ENCODE measurements at regions not wholly inside any gene's neighbourhood (a gene's known extent, or its start where the extent isn't known, plus 50 kb on each side); places are given as distances from the start of the nearest gene placed in this dataset.

- DNase-seq (ENCODE audit: low read depth in 4 of 6, low spot score in 6 of 6) = no peak
- 57% methylated on average over 1 of the region's 1 CpG for WGBS (ENCODE audit: insufficient coverage)
- no peaks in the 10 kb centered on the region for H3K36me3 ChIP-seq (ENCODE audit: control insufficient read depth, insufficient read depth, low read length)
- no peaks in the 10 kb centered on the region for H3K27me3 ChIP-seq (ENCODE audit: control insufficient read depth, insufficient read depth, low read length)
- H3K27ac ChIP-seq (ENCODE audit: low read depth, low read length) = no peak overlapping the region
- H3K4me1 ChIP-seq (ENCODE audit: control insufficient read depth, insufficient read depth, low read length) = no peaks in the 10 kb centered on the region
- no peak overlapping the region for H3K4me3 ChIP-seq (ENCODE audit: low read depth, low read length)
- H3K9me3 ChIP-seq (ENCODE audit: control insufficient read depth, insufficient read depth, low read length) = no peaks in the 10 kb centered on the region
These were observed 77.1 kb upstream of the ATP11B start for GRCh38 chr3:182716114-182716688.

- 79% methylated on average over 1 of the region's 2 CpGs for WGBS (ENCODE audit: insufficient coverage)
- no peaks in the 10 kb centered on the region for H3K27me3 ChIP-seq (ENCODE audit: control insufficient read depth, insufficient read depth, low read length)
- no peak overlapping the region for H3K4me3 ChIP-seq (ENCODE audit: low read depth, low read length)
- no peaks in the 10 kb centered on the region for H3K4me1 ChIP-seq (ENCODE audit: control insufficient read depth, insufficient read depth, low read length)
- no peaks in the 10 kb centered on the region for H3K36me3 ChIP-seq (ENCODE audit: control insufficient read depth, insufficient read depth, low read length)
- no peak overlapping the region for H3K27ac ChIP-seq (ENCODE audit: low read depth, low read length)
- DNase-seq (ENCODE audit: low read depth in 4 of 6, low spot score in 6 of 6) = no peak
- H3K9me3 ChIP-seq (ENCODE audit: control insufficient read depth, insufficient read depth, low read length) = no peaks in the 10 kb centered on the region
These were observed 76.1 kb upstream of the ATP11B start for GRCh38 chr3:182717216-182717615.

- Histone ChIP-seq H3K27ac (ENCODE audit: low read depth, low read length) (no peak overlapping the region), H3K9me3 (ENCODE audit: control insufficient read depth, insufficient read depth, low read length) (no peaks in the 10 kb centered on the region), H3K4me3 (ENCODE audit: low read depth, low read length) (no peak overlapping the region), H3K36me3 (ENCODE audit: control insufficient read depth, insufficient read depth, low read length) (no peaks in the 10 kb centered on the region), H3K27me3 (ENCODE audit: control insufficient read depth, insufficient read depth, low read length) (no peaks in the 10 kb centered on the region), H3K4me1 (ENCODE audit: control insufficient read depth, insufficient read depth, low read length) (peaks cover 10% of the 10 kb centered on the region)
- DNase-seq (ENCODE audit: low read depth in 4 of 6, low spot score in 6 of 6) = no peak
- 82% methylated on average over 6 of the region's 6 CpGs for WGBS (ENCODE audit: insufficient coverage)
These were observed 70.4 kb upstream of the ATP11B start for GRCh38 chr3:182722907-182723306.

- H3K9me3 ChIP-seq (ENCODE audit: control insufficient read depth, insufficient read depth, low read length) = no peaks in the 10 kb centered on the region
- H3K4me3 ChIP-seq (ENCODE audit: low read depth, low read length) = no peak overlapping the region
- H3K36me3 ChIP-seq (ENCODE audit: control insufficient read depth, insufficient read depth, low read length) = no peaks in the 10 kb centered on the region
- no peak for DNase-seq (ENCODE audit: low read depth in 4 of 6, low spot score in 6 of 6)
- 94% methylated on average over 3 of the region's 4 CpGs for WGBS (ENCODE audit: insufficient coverage)
- H3K27ac ChIP-seq (ENCODE audit: low read depth, low read length) = no peak overlapping the region
- peaks cover 10% of the 10 kb centered on the region for H3K4me1 ChIP-seq (ENCODE audit: control insufficient read depth, insufficient read depth, low read length)
- H3K27me3 ChIP-seq (ENCODE audit: control insufficient read depth, insufficient read depth, low read length) = no peaks in the 10 kb centered on the region
These were observed 69.7 kb upstream of the ATP11B start for GRCh38 chr3:182723596-182723995.

GRCh38 chr3:182725372-182726251, 67.7 kb upstream of the ATP11B start:
- peaks cover 10% of the 10 kb centered on the region for H3K4me1 ChIP-seq (ENCODE audit: control insufficient read depth, insufficient read depth, low read length)
- H3K36me3 ChIP-seq (ENCODE audit: control insufficient read depth, insufficient read depth, low read length) = no peaks in the 10 kb centered on the region
- peak overlapping the region; percentile 9 for H3K4me3 ChIP-seq (ENCODE audit: low read depth, low read length)
- 3% methylated on average over 13 of the region's 16 CpGs for WGBS (ENCODE audit: insufficient coverage)
- DNase-seq (ENCODE audit: low read depth in 4 of 6, low spot score in 6 of 6) = peak in 4 of 6 donors; percentile 15 to 86 (median 38)
- no peaks in the 10 kb centered on the region for H3K9me3 ChIP-seq (ENCODE audit: control insufficient read depth, insufficient read depth, low read length)
- no peaks in the 10 kb centered on the region for H3K27me3 ChIP-seq (ENCODE audit: control insufficient read depth, insufficient read depth, low read length)
- H3K27ac ChIP-seq (ENCODE audit: low read depth, low read length) = no peak overlapping the region

GRCh38 chr3:182726258-182727142, 66.8 kb upstream of the ATP11B start:
- DNase-seq (ENCODE audit: low read depth in 4 of 6, low spot score in 6 of 6) = no peak
- Histone ChIP-seq H3K4me1 (ENCODE audit: control insufficient read depth, insufficient read depth, low read length) (peaks cover 10% of the 10 kb centered on the region), H3K9me3 (ENCODE audit: control insufficient read depth, insufficient read depth, low read length) (no peaks in the 10 kb centered on the region), H3K4me3 (ENCODE audit: low read depth, low read length) (peak overlapping the region; percentile 9), H3K27me3 (ENCODE audit: control insufficient read depth, insufficient read depth, low read length) (no peaks in the 10 kb centered on the region), H3K36me3 (ENCODE audit: control insufficient read depth, insufficient read depth, low read length) (no peaks in the 10 kb centered on the region), H3K27ac (ENCODE audit: low read depth, low read length) (no peak overlapping the region)
- WGBS (ENCODE audit: insufficient coverage) = 51% methylated on average over 3 of the region's 10 CpGs

GRCh38 chr3:182728238-182728637, 65.1 kb upstream of the ATP11B start:
- H3K4me1 ChIP-seq (ENCODE audit: control insufficient read depth, insufficient read depth, low read length) = peaks cover 10% of the 10 kb centered on the region
- WGBS (ENCODE audit: insufficient coverage) = no CpG with 5 or more reads among the region's 3 CpGs
- no peak overlapping the region for H3K4me3 ChIP-seq (ENCODE audit: low read depth, low read length)
- H3K9me3 ChIP-seq (ENCODE audit: control insufficient read depth, insufficient read depth, low read length) = no peaks in the 10 kb centered on the region
- no peak overlapping the region for H3K27ac ChIP-seq (ENCODE audit: low read depth, low read length)
- H3K27me3 ChIP-seq (ENCODE audit: control insufficient read depth, insufficient read depth, low read length) = no peaks in the 10 kb centered on the region
- no peak for DNase-seq (ENCODE audit: low read depth in 4 of 6, low spot score in 6 of 6)
- no peaks in the 10 kb centered on the region for H3K36me3 ChIP-seq (ENCODE audit: control insufficient read depth, insufficient read depth, low read length)

GRCh38 chr3:182729903-182730674, 63.2 kb upstream of the ATP11B start:
- H3K4me1 ChIP-seq (ENCODE audit: control insufficient read depth, insufficient read depth, low read length) = peaks cover 10% of the 10 kb centered on the region
- DNase-seq (ENCODE audit: low read depth in 4 of 6, low spot score in 6 of 6) = no peak
- no peaks in the 10 kb centered on the region for H3K27me3 ChIP-seq (ENCODE audit: control insufficient read depth, insufficient read depth, low read length)
- H3K9me3 ChIP-seq (ENCODE audit: control insufficient read depth, insufficient read depth, low read length) = no peaks in the 10 kb centered on the region
- no peak overlapping the region for H3K4me3 ChIP-seq (ENCODE audit: low read depth, low read length)
- no peaks in the 10 kb centered on the region for H3K36me3 ChIP-seq (ENCODE audit: control insufficient read depth, insufficient read depth, low read length)
- no peak overlapping the region for H3K27ac ChIP-seq (ENCODE audit: low read depth, low read length)
- 84% methylated on average over 10 of the region's 19 CpGs for WGBS (ENCODE audit: insufficient coverage)

GRCh38 chr3:182730675-182731042, 62.6 kb upstream of the ATP11B start:
- Histone ChIP-seq H3K9me3 (ENCODE audit: control insufficient read depth, insufficient read depth, low read length) (no peaks in the 10 kb centered on the region), H3K36me3 (ENCODE audit: control insufficient read depth, insufficient read depth, low read length) (no peaks in the 10 kb centered on the region), H3K27ac (ENCODE audit: low read depth, low read length) (no peak overlapping the region), H3K4me3 (ENCODE audit: low read depth, low read length) (no peak overlapping the region), H3K27me3 (ENCODE audit: control insufficient read depth, insufficient read depth, low read length) (no peaks in the 10 kb centered on the region), H3K4me1 (ENCODE audit: control insufficient read depth, insufficient read depth, low read length) (peaks cover 9% of the 10 kb centered on the region)
- DNase-seq (ENCODE audit: low read depth in 4 of 6, low spot score in 6 of 6) = no peak
- WGBS (ENCODE audit: insufficient coverage) = no CpG with 5 or more reads among the region's 1 CpG
